ENCODE measurements at regions not wholly inside any gene's neighbourhood (a gene's known extent, or its start where the extent isn't known, plus 50 kb on each side); places are given as distances from the start of the nearest gene placed in this dataset.

- in situ Hi-C loops (cut with HindIII; ENCODE audit: low pct_unique_long_range_greater_than_20kb, low sequenced_read_pairs) (no loop called here), intact Hi-C loops (cut with micrococcal nuclease; ENCODE audit: unreplicated experiment) (no loop called here)
- no peaks in the 10 kb centered on the region for H3K4me1 ChIP-seq (ENCODE audit: control insufficient read depth, insufficient read depth, low read length)
- no peaks in the 10 kb centered on the region for H3K36me3 ChIP-seq (ENCODE audit: control insufficient read depth, insufficient read depth, low read length)
- H3K4me3 ChIP-seq (ENCODE audit: low read depth in 2 of 2, low read length in 2 of 2), result no peak overlapping the region
- H3K27me3 ChIP-seq (ENCODE audit: control insufficient read depth, insufficient read depth, low read length), result no peaks in the 10 kb centered on the region
- POLR2A ChIA-PET, result no interaction called here
- CTCF ChIA-PET, result no interaction called here
- H3K27ac ChIP-seq (ENCODE audit: low read length), result no peak overlapping the region
- DNase-seq (ENCODE audit: low read depth, low spot score), result no peak
- ATAC-seq, result no peak
- TF ChIP-seq POLR2AphosphoS5 (IDR thresholded peaks at IDR 0.05; ENCODE audit: low read depth, low read length) (no peak), TCF7L2 (IDR thresholded peaks at IDR 0.05; ENCODE audit: low read depth, low read length) (no peak)
- H3K9me3 ChIP-seq (ENCODE audit: control insufficient read depth, insufficient read depth, low read depth, low read length), result no peaks in the 10 kb centered on the region
- BruUV-seq (replicated peaks), result no TSS peak
Measured at GRCh38 chr2:186164325-186164724, 321.7 kb upstream of the ZC3H15 start.

- DNase-seq (ENCODE audit: low read depth, low spot score) (no peak), ATAC-seq (no peak)
- H3K4me3 ChIP-seq (ENCODE audit: low read depth in 2 of 2, low read length in 2 of 2), result no peak overlapping the region
- no peaks in the 10 kb centered on the region for H3K27me3 ChIP-seq (ENCODE audit: control insufficient read depth, insufficient read depth, low read length)
- ChIA-PET CTCF (no interaction called here), POLR2A (no interaction called here)
- no peak overlapping the region for H3K27ac ChIP-seq (ENCODE audit: low read length)
- no peaks in the 10 kb centered on the region for H3K36me3 ChIP-seq (ENCODE audit: control insufficient read depth, insufficient read depth, low read length)
- no peaks in the 10 kb centered on the region for H3K4me1 ChIP-seq (ENCODE audit: control insufficient read depth, insufficient read depth, low read length)
- H3K9me3 ChIP-seq (ENCODE audit: control insufficient read depth, insufficient read depth, low read depth, low read length), result no peaks in the 10 kb centered on the region
- intact Hi-C loops (cut with micrococcal nuclease; ENCODE audit: unreplicated experiment) (no loop called here), in situ Hi-C loops (cut with HindIII; ENCODE audit: low pct_unique_long_range_greater_than_20kb, low sequenced_read_pairs) (no loop called here)
- TF ChIP-seq TCF7L2 (IDR thresholded peaks at IDR 0.05; ENCODE audit: low read depth, low read length) (no peak), CTCF (IDR thresholded peaks at IDR 0.05) (no peak), REST (IDR thresholded peaks at IDR 0.05; ENCODE audit: insufficient read depth in 1 of 2, low read depth in 2 of 2, low read length in 1 of 2) (no peak)
- BruUV-seq (replicated peaks), result no TSS peak
Measured at GRCh38 chr2:186170693-186171092, 315.4 kb upstream of the ZC3H15 start.

GRCh38 chr2:186181625-186182024 lies 304.4 kb upstream of the ZC3H15 start:
- in situ Hi-C loops (cut with HindIII; ENCODE audit: low pct_unique_long_range_greater_than_20kb, low sequenced_read_pairs), result no loop called here

More at GRCh38 chr2:186181625-186182024, 304.4 kb upstream of the ZC3H15 start:
- Histone ChIP-seq H3K9me3 (ENCODE audit: control insufficient read depth, insufficient read depth, low read depth, low read length) (no peaks in the 10 kb centered on the region), H3K27ac (ENCODE audit: low read length) (no peak overlapping the region), H3K4me3 (ENCODE audit: low read depth in 2 of 2, low read length in 2 of 2) (no peak overlapping the region), H3K36me3 (ENCODE audit: control insufficient read depth, insufficient read depth, low read length) (no peaks in the 10 kb centered on the region), H3K4me1 (ENCODE audit: control insufficient read depth, insufficient read depth, low read length) (no peaks in the 10 kb centered on the region), H3K27me3 (ENCODE audit: control insufficient read depth, insufficient read depth, low read length) (no peaks in the 10 kb centered on the region)
- TF ChIP-seq SIN3A (IDR thresholded peaks at IDR 0.05; ENCODE audit: borderline replicate concordance, insufficient read depth, low read depth, low read length) (no peak), POLR2AphosphoS5 (IDR thresholded peaks at IDR 0.05; ENCODE audit: low read depth, low read length) (no peak), REST (IDR thresholded peaks at IDR 0.05; ENCODE audit: insufficient read depth in 1 of 2, low read depth in 2 of 2, low read length in 1 of 2) (no peak), TCF7L2 (IDR thresholded peaks at IDR 0.05; ENCODE audit: low read depth, low read length) (no peak), CTCF (IDR thresholded peaks at IDR 0.05) (no peak)
- BruUV-seq (replicated peaks), result no TSS peak
- CTCF ChIA-PET, result no interaction called here
- intact Hi-C loops (cut with micrococcal nuclease; ENCODE audit: unreplicated experiment), result no loop called here
- POLR2A ChIA-PET, result no interaction called here
- no peak for DNase-seq (ENCODE audit: low read depth, low spot score)
- ATAC-seq, result no peak

Measured in Panc1 (cell line).